Osteoblast (primary cell): ENCODE measurements at regions not wholly inside any gene's neighbourhood (a gene's known extent, or its start where the extent isn't known, plus 50 kb on each side); places are given as distances from the start of the nearest gene placed in this dataset.

ENCODE experiments used
- DNase-seq: peaks from one replicate; pipeline ENCODE4 v3.0.0; 2011; ENCODE audit warnings: low spot score, mixed read lengths; ENCODE audit not compliant: insufficient read length; ENCODE audit errors: missing footprints
- H2AFZ ChIP-seq: 2 replicates; pipeline ENCODE4 v1.6.0; 2011; ENCODE audit warnings: mild to moderate bottlenecking, low read length
- H3K27ac ChIP-seq: 2 replicates; pipeline ENCODE4 v1.5.1; 2011; ENCODE audit warnings: mild to moderate bottlenecking, low read depth, low read length, moderate library complexity
- H3K27me3 ChIP-seq: 2 replicates; pipeline ENCODE4 v1.6.0; 2012; ENCODE audit warnings: mild to moderate bottlenecking, control low read depth, inconsistent platforms, low read length, moderate library complexity; ENCODE audit not compliant: insufficient read depth
- H3K36me3 ChIP-seq: 2 replicates; pipeline ENCODE4 v1.5.1; 2011; ENCODE audit warnings: mild to moderate bottlenecking, low read length, control low read depth, moderate library complexity; ENCODE audit not compliant: insufficient read depth
- H3K4me1 ChIP-seq: 2 replicates; pipeline ENCODE4 v1.5.1; 2011; ENCODE audit warnings: mild to moderate bottlenecking, low read length, control low read depth, moderate library complexity; ENCODE audit not compliant: insufficient read depth
- H3K4me2 ChIP-seq: 2 replicates; pipeline ENCODE4 v1.6.0; 2011; ENCODE audit warnings: mild to moderate bottlenecking, low read length; ENCODE audit not compliant: insufficient read depth
- H3K4me3 ChIP-seq: fragments of 200-600 bp; sonication (generic); 3 replicates; pipeline ENCODE4 v1.5.1; 2012; ENCODE audit warnings: mild to moderate bottlenecking, low read length, inconsistent platforms; ENCODE audit not compliant: insufficient read depth
- H3K79me2 ChIP-seq: 2 replicates; pipeline ENCODE4 v1.6.0; 2012; ENCODE audit warnings: mild to moderate bottlenecking, low read length, control low read depth, inconsistent platforms; ENCODE audit not compliant: insufficient read depth
- H3K9me3 ChIP-seq: 2 replicates; pipeline ENCODE4 v1.5.1; 2011; ENCODE audit warnings: low read depth, low read length, control low read depth
- H4K20me1 ChIP-seq: 2 replicates; pipeline ENCODE4 v1.6.0; 2012; ENCODE audit warnings: mild to moderate bottlenecking, low read length, control low read depth; ENCODE audit not compliant: insufficient read depth
- TF ChIP-seq, protein P1 (sequence below): IDR thresholded peaks from 2 replicates; pipeline ENCODE4 v1.5.1; 2011; ENCODE audit warnings: mild to moderate bottlenecking, low read depth, low read length, moderate library complexity; ENCODE audit errors: extremely low read depth

DNA sequence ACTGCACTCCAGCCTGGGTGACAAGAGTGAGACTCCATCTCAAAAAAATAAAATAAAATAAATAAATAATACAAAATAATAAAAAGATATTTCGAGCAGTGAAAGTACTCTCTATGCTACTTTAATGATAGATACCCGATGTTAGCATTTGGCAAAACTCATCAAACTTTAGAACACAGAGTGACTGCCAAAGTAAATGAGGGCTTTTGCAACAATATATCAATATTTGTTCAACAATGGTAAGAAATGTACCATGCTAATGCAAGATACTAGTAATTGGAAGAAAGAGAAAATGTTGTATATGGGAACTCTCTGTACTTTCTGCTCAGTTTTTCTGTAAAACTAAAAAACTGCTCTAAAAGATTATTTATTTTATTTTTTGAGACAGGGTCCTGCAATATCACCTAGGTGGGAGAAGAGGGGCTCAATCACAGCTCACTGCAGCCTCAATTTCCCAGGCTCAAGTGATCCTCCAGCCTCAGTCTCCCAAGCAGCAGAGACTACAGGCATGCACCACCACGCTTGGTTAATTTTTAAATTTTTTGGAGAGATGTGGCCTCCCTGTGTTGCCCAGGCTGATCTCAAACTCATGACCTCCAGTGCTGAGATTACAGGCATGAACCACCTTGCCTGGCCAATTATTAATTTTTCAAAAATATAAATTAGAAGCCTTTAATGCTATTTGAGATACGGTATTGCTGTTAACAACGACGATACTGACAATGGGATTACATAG is 650.5 kb upstream of the NR2F2 start:
- H4K20me1 ChIP-seq = no peaks in the 10 kb centered on the region
- H3K4me2 ChIP-seq = no peak overlapping the region
- TF ChIP-seq, protein P1, sequence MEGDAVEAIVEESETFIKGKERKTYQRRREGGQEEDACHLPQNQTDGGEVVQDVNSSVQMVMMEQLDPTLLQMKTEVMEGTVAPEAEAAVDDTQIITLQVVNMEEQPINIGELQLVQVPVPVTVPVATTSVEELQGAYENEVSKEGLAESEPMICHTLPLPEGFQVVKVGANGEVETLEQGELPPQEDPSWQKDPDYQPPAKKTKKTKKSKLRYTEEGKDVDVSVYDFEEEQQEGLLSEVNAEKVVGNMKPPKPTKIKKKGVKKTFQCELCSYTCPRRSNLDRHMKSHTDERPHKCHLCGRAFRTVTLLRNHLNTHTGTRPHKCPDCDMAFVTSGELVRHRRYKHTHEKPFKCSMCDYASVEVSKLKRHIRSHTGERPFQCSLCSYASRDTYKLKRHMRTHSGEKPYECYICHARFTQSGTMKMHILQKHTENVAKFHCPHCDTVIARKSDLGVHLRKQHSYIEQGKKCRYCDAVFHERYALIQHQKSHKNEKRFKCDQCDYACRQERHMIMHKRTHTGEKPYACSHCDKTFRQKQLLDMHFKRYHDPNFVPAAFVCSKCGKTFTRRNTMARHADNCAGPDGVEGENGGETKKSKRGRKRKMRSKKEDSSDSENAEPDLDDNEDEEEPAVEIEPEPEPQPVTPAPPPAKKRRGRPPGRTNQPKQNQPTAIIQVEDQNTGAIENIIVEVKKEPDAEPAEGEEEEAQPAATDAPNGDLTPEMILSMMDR = no peak
- DNase-seq = no peak
- no peak overlapping the region for H2AFZ ChIP-seq
- peaks cover 6% of the 10 kb centered on the region for H3K4me1 ChIP-seq
- H3K79me2 ChIP-seq = no peaks in the 10 kb centered on the region
- no peak overlapping the region for H3K27ac ChIP-seq
- no peaks in the 10 kb centered on the region for H3K27me3 ChIP-seq
- no peak overlapping the region for H3K4me3 ChIP-seq
- no peaks in the 10 kb centered on the region for H3K36me3 ChIP-seq
- H3K9me3 ChIP-seq = no peaks in the 10 kb centered on the region

DNA sequence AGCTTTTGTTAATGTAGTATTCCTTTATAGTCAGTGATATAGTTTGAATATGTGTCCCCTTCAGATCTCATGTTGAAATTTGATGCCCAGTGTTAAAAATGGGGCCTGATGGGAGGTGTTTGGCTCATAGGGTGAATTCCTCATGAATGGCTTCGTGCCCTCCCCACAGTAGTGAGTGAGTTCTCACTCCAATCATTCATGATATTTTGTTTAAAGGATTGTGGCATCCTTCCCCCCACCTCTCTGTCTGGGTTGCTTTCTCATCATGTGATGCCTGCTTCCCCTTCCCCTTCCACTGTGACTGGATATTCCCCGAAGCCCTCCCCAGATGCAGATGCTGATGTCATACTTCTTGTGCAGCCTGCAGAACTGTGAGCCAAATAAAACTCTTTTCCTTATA is 649.8 kb upstream of the NR2F2 start:
- no peak overlapping the region for H3K27ac ChIP-seq
- no peaks in the 10 kb centered on the region for H4K20me1 ChIP-seq
- H3K4me2 ChIP-seq = no peak overlapping the region
- no peaks in the 10 kb centered on the region for H3K9me3 ChIP-seq
- H3K4me3 ChIP-seq = no peak overlapping the region
- peaks cover 9% of the 10 kb centered on the region for H3K4me1 ChIP-seq
- TF ChIP-seq, protein P1 = no peak
- H2AFZ ChIP-seq = no peak overlapping the region
- no peaks in the 10 kb centered on the region for H3K79me2 ChIP-seq
- no peaks in the 10 kb centered on the region for H3K36me3 ChIP-seq
- no peak for DNase-seq
- H3K27me3 ChIP-seq = no peaks in the 10 kb centered on the region

DNA sequence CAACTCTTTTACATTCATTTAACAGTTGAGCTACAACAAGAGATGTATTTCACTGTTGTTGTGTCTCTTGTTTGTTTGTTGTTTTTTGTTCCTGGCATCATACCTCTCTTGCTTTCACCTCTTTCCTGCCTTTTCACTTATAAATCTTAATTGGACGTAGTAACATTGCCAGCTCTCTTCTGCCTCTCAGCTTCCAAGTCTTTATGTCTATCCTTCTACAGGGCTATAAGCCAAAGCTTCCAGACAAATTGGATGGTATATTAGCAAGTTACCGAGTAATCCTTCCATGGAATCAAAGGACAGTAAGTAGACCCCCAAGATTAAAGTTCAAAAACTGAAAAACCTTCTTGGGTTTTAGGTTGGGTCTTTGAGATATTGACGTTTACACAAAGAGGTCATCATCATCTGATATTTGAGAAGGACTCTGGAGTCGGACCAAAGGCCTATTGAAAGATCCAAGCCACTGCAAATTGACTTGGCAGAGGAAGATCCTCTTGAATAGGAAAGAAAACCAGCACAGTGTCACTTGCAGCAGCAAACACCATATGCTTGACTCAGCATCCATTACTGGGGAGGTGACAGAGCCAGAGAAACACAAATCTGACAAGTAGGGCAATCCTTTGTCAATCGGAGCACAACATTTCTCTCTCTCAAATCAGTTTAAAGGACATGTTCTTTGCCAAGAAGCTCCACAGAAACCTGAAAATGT is 648.5 kb upstream of the NR2F2 start:
- Histone ChIP-seq H3K4me1 (peaks cover 9% of the 10 kb centered on the region), H2AFZ (no peak overlapping the region)
- TF ChIP-seq, protein P1 = no peak

DNA sequence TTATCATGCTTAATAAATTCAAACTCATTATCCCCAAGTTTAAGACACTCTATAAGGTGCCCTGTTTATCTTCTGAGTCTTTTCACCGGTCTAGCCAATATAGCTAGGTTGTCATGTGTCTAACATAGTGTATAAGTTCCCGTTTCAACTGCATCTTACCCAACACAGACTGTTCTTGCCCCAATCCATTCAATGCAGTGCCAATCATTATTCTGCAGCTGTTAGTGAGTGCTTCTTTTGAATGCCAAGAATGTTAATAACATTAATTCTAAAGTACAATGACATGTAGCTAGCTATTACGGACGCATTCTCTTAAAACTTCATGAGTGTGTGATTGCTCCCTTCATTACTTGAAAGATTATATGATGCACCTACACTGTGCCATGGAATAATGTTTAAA is 646.4 kb upstream of the NR2F2 start:
- TF ChIP-seq, protein P1 = no peak
- no peaks in the 10 kb centered on the region for H4K20me1 ChIP-seq
- no peak overlapping the region for H3K4me3 ChIP-seq
- no peaks in the 10 kb centered on the region for H3K27me3 ChIP-seq
- no peak for DNase-seq
- no peaks in the 10 kb centered on the region for H3K36me3 ChIP-seq
- peak overlapping the region; percentile 41 for H3K27ac ChIP-seq
- H3K79me2 ChIP-seq = no peaks in the 10 kb centered on the region
- H3K9me3 ChIP-seq = no peaks in the 10 kb centered on the region
- no peak overlapping the region for H2AFZ ChIP-seq
- H3K4me2 ChIP-seq = no peak overlapping the region
- peaks cover 9% of the 10 kb centered on the region for H3K4me1 ChIP-seq

More for the DNA sequence above, 648.5 kb upstream of the NR2F2 start:
- H3K4me3 ChIP-seq = no peak overlapping the region
- H3K27ac ChIP-seq = no peak overlapping the region
- H3K4me2 ChIP-seq = no peak overlapping the region
- no peaks in the 10 kb centered on the region for H3K9me3 ChIP-seq
- no peak for DNase-seq
- H4K20me1 ChIP-seq = no peaks in the 10 kb centered on the region
- H3K36me3 ChIP-seq = no peaks in the 10 kb centered on the region
- no peaks in the 10 kb centered on the region for H3K27me3 ChIP-seq
- H3K79me2 ChIP-seq = no peaks in the 10 kb centered on the region
